NCI-H82 treated with DMSO at 0.1 percent for 48 hours (cell line): ENCODE measurements at regions not wholly inside any gene's neighbourhood (a gene's known extent, or its start where the extent isn't known, plus 50 kb on each side); places are given as distances from the start of the nearest gene placed in this dataset.

Experiments used
- DNase-seq: peaks from one replicate; lab custom pipeline; 2025; ENCODE audit not compliant: unreplicated experiment; lab: John Stamatoyannopoulos, UW

DNA sequence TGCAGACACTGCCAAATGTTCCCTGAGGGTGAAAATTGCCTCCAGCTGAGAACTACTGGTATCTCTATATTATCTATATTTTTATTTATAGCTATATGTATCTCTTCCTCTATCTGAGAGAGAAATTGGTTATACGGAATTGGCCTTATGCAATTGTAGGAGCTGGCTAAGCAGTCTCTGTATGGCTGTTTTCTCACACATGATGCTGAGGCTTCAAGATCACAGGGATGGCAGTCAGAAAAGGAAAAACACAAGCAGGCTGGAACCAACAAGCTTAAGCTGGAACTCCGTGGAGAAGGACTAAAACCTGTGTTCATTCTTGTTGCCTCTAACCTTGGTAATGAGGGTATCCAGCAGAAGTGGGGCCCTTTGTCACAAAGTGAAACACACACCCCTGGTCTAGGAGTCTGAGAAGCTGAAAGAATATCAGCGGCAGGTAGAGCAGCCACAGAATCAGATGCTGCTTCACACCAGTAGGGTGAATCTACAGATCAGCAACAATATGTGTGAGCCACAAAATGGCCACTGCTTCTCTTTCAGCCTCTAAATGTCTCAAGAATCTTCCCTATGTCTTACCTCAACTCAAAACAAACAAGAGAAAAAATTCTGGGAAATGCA lies 166.5 kb upstream of the PPP1R2C start:
- no peak for DNase-seq

DNA sequence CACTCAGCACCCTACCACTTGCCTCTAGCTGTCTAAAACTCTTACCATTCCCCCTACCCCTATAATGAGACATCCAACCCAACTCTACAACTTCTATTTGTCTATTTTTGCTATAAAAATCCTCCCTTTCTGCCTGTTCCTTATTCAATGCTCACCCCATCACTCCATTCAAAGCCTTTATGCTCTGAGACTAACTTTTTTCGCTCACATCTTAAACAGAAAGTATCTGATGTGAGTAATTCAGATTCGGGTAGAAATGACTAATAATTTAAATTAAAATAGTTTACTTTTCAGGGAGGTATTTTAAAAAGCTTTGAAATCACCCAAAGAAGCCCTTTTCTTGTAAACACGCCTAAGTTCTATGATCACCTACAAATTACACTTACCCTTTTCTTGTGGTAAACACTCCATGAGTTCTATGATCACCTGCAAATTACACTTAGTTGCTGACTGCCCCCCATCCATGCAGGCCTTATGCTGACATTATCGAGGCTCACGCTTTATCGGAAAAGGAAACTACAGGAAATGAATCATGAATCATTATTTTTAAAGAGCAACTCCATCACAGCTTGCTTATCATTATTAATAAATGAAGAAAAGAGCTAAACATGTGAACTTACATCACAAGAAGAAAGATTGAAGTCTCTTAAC lies 168.7 kb upstream of the PPP1R2C start:
- no peak for DNase-seq

DNA sequence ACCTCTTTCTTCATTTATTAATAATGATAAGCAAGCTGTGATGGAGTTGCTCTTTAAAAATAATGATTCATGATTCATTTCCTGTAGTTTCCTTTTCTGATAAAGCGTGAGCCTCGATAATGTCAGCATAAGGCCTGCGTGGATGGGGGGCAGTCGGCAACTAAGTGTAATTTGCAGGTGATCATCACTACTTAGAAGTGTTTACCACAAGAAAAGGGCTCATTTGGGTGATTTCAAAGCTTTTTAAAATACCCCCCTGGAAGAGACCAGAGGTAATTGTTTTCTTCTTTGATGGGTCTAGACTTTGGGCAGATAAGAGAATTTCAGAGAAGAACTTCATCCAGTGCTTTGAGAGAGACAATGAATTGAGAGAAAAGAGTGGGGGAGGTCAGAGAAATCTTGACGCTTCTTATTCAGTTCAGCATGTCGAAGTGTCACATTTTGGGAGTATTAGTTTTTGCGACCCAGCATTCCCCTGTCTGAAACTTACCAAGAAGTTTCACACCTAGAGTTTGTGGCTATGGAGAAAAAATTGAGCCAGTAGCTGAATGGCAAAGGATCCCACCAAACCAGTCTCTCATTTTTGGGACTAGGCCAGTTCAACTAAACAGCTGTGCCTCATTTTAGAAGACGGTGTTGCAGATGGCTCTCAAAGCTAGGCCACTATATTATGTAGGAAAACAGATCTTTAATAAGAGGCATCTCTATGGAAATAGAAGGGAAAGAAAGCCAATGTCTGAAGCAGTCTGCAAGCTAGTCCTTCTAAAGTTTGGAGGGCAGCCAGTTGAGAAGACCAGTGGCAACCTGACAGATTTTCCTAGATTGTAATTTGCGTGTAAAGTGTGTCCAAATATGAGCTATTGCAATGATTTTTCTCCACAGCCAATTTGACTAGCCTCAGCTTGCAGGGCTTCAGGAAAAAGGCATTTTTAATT lies 171.0 kb upstream of the PPP1R2C start:
- no peak for DNase-seq

DNA sequence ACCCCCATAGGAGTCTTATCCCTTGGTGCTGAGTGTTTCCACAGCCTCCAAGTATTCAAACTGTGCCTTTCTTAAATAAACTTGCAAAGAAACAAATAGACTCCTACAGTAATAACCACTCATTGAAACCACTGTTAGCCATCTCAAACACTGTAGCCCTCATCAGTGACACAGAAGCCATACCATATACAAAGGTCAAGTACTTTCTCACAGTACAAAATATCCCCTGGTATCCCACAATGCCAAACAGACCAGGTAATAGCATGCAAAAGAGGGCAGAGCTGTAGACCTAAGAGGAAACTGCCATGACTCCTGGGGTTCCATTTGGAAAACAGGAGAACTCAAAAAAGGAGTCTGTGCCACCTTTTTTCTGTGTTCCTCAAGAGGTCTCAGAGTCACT lies 173.8 kb upstream of the PPP1R2C start:
- no peak for DNase-seq

DNA sequence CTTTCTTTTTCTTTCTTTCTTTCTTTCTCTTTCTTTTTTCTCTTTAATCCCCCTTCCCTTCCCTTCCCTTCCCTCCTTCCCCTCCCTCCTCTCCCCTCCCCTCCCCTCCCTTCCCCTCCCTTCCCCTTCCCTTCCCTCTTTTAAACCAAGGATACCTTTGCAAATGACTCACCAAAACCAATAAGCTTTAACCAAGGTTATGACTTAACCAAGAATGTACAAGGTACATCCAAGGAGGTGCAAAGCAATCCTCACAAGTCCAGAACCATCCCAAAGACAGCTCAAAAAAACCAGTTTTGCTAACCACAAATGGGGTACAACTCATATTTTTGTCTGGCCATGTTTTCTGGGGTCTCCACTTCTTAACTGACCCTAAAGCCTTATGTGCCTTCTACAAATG lies 174.7 kb upstream of the PPP1R2C start:
- no peak for DNase-seq

DNA sequence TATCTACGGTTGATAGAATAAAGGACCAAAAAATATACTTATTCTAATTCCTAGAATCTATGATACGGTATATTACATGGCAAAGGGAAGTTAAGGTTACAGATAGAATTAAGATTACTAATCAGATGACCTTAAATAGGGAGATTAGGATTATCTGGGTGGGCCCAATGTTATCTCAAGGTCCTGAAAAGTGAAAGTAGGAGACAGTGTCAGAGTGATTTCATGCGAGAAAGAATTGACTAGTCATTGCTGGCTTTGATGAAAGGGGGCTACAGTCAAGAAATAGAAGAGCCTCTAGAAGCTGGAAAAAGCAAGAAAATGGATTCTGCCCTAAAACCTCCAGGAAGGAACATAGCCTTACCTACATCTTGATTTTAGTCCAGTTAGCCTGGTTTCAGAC lies 176.9 kb upstream of the PPP1R2C start:
- DNase-seq: no peak

DNA sequence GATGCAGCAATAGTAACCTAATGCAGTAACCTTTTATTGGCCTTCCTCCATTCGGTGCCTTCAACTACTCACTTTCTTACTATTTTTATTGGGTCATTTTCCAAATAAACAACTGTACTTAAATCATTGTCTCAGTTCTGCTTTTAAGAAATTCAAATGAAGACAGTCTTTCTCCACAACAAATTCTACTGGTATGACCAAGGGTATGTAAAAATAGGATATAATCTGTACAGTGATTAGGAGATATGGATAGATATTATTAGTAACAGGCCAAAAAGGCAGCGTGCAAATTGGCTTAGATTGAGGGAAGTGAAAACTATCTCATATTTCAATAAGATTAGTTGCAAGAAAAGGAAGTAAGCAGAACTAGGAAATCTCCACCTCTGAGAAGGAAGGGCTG lies 177.4 kb upstream of the PPP1R2C start:
- no peak for DNase-seq

DNA sequence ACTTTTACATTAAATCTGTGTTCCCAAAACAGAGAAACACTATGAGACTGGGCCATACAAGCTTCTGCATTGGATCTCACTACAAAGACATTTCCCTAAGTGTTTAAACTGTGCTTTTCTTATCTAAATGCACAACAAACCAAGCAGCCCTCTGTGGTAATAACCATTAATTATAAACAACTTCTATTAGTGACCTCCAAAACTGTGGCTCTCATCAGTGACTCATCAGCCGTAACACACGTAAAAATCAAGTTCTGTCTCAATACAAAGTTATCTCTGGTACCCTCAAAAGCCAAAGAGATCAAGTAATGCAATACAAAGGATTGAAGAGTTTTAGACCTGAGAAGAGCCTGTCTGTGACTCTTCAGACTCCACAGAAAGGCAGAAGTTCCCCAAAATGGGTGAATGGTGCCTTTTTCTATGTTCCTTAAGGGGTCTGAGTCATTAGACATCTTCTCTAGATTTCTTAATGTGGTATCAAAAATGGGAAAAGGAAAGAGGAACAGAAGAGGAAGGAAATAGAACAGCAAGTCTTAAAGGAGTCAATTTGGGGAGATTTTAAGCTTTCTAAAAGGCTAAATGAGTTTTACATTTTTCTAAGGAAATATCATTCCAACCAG lies 189.8 kb upstream of the PPP1R2C start:
- DNase-seq: no peak

DNA sequence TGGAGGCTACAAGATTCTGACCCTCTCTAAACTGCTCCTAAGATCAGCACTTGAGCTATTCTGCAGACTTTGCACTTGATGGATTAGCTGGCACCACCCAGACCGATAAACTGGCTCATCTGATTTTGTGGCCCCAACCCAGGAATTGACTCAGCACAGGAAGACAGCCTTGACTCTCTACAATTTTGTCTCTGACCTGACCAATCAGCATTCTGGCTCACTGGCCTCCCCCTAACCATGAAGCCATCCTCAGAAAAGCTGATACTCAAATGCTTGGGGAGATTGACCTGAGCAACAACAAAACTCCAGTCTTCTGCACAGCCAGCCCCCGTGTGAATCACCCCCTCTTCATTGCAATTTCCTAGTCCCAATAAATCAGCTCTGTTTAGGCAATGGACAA lies 195.4 kb upstream of the PPP1R2C start:
- no peak for DNase-seq

DNA sequence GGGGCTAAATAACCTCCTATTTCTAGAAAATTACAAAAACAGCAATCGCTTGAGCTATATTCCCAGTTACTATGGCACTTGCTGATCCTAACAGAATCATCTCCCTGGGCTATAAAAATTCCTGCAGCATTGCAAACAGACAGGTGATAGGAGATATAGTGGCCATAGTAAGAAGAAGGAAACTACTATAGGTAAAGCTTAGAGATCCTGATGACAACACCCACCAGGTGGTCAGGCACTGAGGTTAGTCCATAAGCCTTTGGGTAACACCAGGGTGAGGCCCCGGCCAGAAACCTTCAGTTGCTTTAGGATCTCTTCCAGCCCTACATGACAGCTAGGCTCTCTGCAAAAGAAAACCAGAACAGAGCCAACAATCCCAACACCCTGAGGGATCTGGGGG lies 197.9 kb upstream of the PPP1R2C start:
- no peak for DNase-seq

DNA sequence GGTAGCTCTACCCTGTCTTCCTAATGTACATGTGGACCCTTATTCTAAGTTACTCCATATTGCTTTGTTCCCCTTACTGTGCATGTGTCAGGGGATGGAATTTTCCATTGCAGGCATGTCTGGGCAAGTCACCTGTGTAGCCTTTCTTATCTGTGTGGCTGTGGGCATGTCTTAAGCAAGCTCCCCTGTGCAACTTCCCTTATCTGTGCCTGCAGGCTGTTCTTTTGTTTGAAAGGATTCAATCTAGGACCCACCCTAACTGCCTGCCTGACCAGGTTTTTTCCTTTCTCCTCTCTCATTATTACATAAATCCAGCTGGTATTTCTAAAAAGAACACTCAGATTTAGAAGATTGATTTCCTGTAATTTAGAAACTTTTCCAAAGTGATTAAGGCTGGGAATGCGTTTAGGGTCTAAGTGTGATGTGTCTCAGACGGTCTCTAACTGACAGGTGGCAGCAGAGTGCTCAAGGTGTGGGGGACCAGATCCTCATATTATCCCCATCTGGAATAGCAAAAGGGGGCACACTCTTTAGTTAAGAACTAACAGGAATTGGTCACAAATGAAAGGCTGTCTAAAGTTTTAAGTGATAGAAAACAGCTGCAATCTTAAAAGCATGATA lies 198.9 kb upstream of the PPP1R2C start:
- no peak for DNase-seq

DNA sequence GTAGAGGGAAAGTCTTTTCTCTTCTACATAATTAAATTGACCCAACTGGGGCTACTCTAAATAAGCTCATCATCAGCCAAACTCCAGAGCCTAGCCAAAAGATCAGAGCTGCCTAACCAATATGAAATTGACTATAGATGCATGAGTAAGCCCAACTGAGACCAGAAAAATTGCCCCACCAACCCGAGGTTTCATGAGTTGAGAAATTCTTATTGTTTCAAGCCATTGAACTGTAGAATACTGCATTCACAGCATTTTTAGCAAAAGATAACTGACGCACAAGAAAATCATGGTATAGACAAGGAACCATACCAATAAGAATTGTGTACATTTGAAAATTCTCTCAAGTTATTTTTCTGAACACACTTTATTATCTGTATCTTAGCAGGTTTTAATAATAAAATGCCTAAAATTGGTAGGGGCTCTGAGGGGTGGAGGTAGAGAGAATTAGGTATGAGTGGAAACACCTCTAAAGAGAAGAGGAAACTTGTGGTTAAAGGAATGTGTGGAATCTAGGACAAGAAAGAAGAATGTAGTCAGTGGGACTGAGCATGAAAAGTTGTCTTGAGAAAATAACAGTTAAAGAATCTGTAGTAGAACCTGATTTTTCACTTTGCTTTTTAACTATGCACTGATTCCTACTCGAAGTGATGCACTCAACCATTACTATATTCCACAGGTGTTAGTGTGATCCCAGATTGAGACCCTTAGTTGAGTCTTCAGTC lies 200.9 kb upstream of the PPP1R2C start:
- DNase-seq: no peak

DNA sequence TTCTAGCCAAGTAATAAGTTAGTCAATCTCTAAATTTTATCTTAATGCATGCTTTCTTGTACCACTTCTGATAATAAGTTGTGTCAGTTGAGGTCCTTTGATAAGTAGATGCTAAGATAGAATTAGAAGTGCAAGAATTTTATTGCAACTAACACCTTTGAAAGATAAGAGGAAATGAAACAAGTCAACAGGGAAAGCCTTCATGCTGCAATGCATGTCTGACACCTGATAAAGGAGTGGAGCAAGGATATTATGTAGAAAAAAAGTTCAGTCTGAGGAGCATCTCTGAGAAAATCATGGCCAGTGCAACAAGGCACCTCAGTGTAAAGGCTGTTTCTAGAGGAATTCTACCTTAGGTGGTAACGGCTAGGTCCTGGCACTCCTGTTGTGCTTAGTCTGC lies 210.7 kb upstream of the PPP1R2C start:
- no peak for DNase-seq

DNA sequence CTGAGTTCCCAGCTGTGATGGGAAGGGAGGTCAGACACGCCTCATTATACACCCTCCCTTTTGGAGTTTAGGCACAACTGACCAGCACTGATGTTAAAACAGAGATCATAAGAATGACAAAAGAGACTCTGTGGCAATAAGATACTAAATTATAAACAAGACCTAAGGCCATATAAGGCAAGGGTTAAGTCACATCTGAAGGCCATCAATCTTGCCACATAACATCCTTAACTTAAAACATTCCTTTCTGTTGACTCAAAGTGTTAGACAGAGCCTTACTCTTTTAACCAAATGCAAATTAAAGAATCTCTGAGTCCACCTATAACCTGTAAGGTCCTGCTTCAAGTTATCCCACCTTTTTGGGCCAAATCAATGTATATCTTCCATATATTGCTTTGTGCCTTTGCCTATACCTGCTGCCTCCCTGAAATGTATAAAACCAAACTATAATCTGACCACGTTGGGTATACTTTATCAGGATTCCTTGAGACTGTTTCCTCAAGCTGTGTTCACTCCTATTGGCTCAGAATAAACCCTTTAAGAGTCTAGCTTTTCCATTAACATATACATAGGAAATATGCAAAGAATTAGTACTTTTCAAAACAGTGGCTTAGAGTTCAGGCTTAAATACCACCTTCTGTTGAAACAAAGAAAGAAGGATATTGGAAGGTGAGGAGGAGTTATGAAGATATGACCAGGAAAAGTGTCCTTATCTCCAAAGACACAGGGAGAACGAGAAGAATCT lies 214.4 kb upstream of the PPP1R2C start:
- DNase-seq: no peak

DNA sequence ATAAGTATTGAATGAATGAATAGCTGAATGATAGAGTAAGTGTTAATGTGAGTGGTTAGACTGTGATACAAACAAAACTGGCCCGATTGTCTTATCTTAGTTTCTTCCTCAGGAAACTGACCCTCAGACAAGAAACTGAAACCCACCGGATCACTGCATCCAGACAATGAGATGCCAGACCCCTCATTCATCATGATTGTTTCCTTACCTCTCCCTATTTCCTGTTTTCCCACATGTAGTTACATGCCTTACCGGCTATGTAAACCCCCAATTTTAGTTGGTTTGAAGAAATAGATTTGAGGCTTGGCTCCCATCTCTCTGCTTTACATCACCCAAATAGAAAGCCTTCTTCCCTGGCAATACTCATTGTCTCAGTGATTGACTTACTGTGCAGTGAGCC lies 218.9 kb upstream of the PPP1R2C start:
- no peak for DNase-seq

DNA sequence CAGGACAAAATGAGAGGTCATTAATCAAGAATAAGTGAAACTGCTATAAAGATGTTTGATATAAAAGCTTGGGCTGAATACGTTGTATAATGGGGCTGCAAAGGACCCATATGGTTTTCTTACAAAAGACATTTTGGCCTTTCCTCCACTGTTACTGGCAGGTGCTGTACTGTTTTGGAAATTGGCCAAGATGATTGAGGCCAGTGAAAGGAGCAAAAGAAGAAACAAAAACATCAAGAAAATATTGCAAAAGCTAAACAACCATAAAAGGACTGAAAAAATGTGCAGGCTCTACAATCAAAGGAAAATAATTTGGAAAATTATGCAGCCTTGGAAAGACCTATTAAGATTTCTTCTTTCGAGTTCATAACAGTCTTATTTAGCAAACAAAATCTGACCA lies 222.2 kb upstream of the PPP1R2C start:
- DNase-seq: no peak

DNA sequence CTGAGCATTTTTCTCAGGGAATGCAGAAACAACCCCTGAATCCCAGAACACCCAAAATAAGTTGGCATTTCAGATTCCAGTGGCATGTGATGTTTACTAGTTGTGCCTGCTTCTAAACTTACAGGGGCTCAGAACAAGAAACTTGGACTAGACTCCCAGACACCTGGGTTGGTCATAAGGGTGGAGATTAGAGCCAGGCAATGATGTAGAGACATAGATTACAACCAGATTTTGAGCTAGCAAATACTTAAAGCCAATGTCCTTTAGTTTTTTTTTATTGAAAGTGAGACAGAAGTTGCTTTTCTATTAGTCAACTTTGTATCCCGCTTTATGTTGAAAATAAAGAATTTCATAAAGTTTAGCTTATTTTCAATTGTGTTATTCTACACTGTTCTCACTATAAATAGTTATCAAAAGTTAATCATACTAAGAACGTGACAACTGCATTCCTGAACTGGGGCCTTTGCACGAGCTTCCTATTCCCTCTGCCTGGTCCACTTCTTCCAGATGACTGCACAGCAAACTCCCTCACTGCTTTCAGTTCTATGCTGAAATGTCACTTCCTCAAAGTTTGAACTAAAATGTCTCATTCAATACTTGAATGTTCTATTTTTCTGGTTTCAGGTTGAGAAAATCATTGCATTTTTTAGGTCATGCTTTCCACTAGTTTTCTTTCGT lies 224.7 kb upstream of the PPP1R2C start:
- no peak for DNase-seq

DNA sequence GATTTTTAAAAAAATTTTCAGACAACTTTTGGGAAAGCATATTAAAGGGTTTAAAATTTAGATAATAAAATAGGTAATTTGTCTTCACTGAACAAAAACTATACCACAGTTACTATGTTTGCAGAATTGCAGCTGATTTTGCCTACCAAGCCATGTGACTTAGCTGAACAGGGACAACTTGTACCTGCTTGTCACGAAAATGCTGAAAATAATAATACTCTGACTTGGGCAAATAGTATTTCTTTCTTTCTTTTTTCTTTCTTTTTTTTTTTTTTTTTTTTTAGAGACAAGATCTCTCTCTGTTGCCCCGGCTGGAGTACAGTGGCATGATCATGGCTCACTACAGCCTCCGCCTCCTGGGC lies 225.2 kb upstream of the PPP1R2C start:
- no peak for DNase-seq

DNA sequence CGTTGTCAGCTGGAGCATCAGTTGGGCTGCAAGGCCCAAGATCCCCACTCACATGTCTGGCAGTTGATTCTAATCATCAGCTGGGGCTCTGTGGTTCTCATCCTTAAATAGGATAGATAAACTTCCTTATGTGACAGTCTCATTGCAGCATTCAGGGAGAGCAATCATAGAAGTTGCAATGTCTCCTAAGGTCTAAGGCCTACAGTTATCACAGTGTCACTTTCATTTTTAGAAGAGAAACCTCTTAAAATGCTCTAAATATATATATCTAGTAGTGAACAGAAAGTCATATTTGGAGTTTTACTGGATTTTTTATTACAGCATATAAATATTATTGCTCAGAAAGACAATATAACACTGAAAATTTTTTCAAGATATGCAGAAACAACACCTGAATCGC lies 226.0 kb upstream of the PPP1R2C start:
- no peak for DNase-seq
